ENCODE measurements at regions not wholly inside any gene's neighbourhood (a gene's known extent, or its start where the extent isn't known, plus 50 kb on each side); places are given as distances from the start of the nearest gene placed in this dataset.

DNA sequence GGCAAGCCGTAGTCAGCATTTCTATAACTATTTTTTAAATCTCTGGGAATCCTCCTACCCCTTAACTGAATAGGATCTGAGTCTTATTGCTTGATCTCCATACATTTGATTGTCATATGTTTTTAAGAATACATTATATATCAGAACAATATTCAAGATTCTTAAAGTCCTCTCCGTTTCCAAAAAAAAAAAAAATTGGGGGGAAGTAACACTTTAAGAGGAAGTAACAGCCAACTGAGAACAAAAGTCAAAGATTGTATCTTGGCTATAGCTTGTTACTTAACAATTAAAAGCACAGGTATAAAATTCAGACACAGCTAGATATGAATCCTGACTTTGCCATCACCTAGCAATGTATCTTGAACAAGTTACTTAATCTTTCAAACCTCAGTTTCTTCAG is 169.9 kb upstream of the ADO start:
- no peak for DNase-seq

DNA sequence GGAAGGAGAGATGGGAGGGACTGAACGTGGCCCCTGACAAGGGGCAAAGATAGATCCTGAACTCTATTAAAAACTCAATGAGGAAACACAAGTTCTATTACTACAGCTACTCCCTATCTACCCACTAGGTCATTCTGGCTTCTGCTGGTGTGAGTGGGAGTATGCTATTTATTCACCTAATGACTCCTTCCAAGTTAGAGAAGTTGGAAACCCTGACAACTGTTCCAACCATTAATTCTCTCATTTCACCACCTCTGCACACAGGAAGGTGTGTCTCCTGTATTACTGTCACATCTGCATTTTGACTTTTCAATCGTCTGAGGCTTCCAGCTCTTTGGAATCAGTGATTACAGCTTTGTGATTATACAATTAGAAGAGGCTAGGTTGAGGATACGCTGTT is 169.4 kb upstream of the ADO start:
- DNase-seq = no peak

DNA sequence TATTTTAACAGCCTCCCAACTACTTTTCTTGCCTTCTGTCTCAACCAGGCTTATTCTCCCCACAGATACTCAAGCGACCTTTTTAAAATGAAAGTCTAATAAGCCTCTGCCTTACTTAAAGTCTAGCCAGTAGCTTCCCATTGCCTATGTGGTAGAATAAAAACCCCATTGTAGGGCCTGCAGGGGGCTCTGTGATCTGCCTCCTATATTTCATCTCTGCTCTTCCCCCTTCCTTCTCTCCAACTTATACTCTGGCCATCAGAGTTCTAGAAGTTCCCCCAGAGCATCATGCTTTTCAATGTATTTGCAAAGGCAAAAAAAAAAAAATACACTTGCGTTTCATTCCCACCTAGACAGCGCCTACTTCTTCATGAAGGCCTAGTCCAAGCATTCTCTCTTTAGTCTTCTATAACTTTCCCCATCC is 167.7 kb upstream of the ADO start:
- DNase-seq = no peak

DNA sequence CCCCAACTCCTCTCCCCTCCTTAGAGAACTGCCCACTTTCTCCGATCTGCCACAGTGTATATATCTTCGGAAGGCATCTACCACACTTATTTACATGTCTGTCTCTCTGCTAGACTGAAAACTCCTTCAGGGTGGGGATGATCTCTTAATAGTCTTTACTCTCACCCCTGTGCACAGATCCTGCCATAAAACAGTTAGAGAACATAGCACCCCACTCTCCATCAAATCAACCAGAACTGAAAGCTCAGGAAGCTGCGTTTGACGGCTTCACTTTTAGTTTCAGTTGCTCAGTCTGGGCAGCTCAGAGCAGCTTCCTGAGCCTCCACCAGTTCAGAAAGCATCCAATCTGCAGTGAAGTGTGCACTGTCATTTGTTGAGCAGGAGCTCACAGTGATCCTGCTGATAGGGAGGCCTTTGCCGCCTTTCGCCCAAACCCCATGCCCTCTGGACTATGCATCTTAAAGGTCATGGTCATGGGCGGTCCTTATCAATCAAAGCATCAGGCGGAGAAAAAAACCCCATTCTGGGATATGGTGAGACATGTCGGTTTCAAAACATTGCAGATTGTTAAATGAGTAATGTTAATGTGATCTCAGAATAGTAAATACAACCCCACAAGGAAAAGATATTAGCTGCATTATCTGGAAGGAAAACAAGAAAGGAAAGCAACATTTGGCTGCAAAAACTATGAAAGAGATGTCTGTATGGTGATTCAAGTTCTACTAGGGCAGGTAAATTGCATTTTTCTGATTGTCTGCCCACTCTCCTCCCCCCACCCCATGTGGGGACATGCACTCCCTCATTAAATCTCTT is 167.1 kb upstream of the ADO start:
- no peak for DNase-seq

DNA sequence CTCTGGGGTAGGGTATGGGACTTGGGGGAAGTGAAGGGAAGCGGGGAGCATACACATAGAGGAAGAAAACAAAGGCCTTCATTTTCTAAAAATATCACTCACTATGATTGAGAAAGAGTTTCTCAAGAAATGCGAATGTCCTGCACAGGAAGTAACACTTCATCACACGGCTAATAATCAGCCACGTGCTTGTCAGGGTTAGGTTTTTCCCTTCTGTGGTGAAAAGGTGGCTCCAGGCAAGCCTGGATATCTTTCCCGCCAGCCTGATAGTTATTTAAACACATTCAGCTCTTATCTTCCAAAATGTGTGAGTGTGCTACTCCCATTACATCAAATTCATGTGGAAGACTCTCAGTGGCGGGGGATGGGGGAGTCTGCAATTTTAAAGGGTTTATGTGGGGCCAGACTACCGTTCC is 166.4 kb upstream of the ADO start:
- DNase-seq = no peak

DNA sequence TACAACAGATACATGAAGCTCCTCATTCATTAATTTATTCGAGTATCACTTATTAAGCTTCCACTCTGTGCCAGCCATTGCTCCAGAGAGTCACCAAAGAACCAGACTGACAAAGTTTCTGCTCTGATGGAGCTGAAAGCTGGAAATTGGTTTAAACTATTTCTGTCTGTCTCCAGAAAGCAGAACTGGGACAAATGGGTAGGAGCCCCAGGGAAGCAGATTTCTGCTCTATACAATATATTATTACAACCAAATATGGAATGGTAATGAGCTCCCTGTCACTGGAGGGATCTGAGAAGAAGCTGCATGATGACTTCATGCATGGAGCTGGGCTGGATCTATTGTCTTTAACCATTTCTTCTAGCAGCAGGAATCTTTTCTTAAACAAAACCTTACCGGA is 165.4 kb upstream of the ADO start:
- no peak for DNase-seq

DNA sequence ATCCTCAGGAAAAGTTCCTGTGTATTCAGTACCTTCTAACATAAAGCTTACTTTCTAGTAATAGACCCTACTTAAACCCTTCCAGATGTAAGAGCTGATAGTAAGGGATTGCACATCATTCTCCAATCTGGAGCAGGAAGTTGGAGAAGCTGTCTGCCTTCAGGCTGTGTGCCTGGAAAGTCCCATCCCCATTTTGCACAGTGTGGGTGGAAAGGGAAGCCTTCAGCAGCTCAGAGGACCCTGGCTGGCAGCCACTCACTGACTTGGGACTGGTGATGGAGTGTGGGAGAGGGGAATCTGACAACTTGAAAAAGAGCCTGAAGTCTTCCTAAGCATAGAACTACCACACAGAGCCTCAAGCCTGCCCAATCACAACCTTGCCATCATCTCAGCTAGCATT is 164.1 kb upstream of the ADO start:
- no peak for DNase-seq

DNA sequence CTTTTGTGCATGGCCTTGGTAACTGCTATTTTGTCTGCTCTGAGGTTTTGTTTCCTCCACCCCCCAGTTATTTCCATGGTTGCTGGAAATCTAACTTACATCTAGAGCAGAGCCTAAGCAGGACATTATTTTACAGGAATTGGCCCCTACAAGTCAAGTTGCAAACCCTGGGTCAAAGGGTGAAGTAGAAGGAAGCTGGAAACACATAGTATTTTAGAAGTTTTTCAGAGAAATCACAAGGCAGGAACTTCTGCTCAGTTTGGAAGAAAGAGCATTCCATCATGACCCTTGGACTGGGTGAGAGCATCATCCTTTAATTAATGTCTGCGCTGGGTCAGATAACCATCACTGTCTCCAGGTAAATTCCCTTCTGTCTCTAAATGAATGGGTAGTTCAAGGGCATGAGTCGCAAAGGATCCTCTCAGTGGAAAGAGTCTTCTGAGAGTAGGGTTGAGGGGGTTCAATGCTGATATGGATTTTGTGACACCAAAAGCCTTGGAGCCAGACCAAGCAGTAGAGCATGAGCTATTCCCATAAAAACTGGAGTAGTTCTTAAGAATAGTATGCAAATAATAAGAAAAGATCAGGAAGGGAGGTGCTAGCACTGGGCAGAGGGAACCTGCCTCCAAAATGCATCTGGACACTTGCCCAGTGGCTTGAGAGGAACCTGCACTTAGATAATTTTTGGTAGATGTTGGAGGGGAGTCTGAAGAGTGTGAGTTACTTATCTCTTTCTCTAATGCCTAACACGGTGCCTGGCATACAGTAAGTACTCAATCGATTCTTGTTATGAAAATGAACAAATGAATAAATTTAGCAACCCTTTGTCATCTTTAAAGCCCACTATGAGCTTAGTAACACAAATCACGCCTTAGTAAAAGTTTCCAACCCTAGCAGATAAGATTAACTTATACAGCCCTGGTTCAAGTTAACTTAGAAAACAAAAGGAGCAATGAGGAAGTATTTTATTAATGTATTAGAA is 160.6 kb upstream of the ADO start:
- no peak for DNase-seq

DNA sequence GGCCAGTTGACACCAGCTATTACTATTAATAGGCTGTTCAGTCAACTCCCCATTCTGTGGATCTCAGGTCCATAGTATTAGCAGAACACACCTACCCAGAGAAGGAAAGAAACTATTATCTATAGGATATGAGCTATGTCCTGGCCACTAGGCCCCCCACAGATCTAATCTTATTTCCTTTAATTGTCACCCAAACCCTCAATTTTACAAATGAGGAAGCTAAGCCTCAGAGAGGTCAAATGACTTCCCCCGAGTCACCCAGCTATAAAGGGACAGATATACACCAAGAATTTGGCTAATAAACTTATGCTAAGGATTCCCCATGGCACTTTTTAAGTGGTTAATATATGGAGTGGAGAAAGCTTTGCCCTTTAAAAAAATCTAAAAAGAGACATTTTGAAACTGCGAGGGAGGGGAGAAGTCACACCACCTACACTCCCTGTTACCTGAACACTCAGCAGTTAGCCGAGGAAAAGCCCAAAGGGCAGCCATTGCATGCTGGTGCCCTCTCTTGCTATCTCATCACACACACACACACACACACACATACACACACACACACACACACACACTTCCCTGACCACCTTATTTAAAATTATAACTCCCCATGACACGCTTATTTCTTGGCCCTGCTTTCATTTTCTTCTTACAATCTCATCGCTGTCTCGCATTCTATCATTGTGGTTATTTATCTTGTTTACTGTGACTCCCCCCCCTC is 157.0 kb upstream of the ADO start:
- no peak for DNase-seq

DNA sequence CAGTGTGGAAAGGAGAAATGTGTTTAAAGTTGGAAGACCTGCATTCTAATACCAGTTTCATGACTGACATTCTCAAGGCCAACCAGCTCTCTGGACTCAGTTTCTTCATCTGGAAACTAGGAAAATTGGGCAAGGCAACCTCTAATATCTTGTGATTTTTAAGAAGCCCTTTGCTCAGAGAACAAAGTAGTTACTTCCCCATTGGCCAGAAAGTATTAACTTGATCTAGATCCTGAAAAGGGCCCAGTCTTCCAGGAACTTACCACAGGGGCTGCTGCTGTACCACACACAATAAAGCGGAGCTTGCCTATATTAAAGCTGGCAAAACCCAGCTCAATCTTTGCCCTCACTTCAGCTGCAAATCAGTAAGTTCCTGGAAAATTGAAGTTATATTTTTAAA is 155.6 kb upstream of the ADO start:
- no peak for DNase-seq

DNA sequence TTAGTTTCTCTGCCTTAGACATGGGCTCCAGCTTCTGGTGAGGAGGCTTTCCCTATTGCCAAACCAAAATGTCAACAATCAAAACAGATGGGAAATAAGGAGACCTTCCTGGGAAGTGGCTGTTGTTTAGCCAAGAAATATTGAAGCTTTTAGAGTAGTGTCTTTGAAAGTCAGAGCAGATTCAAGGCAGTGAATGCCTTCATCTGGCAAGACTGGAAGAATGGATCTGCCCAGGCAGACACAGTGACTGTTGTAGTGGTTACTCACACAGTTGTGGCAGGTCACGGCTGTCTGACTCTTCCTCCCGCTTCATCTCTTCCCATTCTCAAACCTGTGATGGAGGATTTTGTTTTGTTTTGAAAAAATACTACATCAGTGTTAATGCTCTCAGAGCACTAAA is 154.1 kb upstream of the ADO start:
- DNase-seq = no peak

DNA sequence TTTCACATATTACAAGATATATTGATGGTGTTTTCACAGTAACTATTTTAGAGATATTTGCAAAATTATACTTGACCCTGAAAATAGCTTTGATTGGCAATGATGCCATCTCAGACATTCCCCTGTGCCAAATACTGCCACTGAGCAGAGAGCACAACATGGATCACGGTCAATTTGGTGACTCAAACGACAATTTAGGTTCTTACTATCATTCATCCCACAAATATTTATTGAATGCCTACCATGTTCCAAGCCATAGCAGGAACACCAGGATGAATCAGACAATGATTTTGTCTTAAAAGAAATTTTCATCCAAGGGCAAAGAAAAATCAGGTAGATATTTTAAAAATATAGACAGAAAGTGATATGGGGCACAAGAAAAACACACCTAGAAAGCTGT is 153.2 kb upstream of the ADO start:
- DNase-seq = no peak

DNA sequence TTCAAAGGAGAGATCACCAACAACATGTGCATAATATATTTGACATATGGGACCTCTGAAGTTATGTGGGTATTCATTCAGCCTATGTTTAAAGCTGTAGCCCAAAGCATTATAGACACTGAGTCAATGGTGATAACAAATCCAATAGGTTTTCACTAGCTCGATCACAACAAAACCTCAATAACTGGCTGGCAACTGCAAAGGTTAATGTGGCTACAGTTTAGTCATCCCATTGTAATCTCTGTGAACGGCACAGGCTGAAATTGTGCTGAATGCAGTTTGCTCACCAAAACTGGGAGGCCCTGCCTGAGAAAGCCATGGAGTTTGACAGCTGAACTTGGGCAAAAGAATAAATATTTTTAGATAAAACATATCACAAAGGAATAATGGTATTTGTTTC is 152.4 kb upstream of the ADO start:
- no peak for DNase-seq

DNA sequence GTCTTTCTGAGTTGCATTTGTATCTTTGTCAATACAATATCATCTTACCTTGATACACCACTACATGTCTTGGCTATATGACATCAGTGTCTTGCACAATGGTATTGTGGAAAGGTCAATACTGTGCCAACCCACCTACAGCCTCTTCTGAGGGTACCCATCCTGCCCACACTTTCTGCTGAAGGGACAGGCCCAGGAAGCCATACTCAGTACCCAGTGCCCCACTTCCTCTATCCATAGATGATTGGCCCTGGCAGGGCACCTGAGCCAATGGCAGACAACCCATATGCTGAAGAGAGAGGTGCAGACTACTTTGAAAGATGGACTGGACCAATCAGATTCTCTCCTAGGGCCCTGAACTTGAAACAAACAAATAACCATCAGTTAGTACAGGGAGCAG is 152.0 kb upstream of the ADO start:
- no peak for DNase-seq

DNA sequence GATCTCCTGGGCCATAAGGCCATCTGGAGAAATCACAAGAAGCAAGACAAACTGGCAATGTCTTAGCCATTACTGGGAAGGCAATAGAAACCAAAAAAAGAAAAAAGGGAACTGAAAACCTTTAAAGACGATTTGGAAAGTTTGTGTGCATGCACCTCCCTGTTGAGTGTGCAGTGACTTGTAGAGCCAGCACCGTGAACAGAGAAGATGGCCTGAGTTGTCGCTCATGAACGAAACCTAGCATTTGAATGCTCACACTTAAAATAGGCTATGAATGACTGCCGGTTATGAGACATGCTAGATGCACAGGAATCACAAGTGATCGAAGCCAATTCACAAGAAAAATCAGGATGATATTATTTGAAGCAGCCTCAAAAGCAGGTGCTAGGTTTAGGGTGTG is 151.3 kb upstream of the ADO start:
- DNase-seq = no peak

DNA sequence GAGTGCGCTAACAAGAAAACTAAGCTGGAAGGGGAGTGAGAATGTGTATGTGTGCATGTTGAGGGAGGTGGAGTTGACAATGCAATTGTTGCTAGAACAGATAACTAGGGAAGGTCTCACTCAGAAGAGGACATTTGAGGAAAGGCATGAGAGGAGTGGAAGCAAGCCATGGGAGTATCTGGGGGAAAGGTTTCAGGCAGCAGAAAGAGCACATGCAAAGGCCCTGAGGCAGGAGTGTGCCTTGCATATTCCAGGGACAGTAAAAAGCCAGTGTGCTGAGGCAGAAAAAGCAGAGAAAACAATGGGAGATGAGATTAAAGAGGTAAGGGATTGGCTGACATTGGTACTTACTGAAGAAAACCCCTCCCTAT is 149.6 kb upstream of the ADO start:
- no peak for DNase-seq

DNA sequence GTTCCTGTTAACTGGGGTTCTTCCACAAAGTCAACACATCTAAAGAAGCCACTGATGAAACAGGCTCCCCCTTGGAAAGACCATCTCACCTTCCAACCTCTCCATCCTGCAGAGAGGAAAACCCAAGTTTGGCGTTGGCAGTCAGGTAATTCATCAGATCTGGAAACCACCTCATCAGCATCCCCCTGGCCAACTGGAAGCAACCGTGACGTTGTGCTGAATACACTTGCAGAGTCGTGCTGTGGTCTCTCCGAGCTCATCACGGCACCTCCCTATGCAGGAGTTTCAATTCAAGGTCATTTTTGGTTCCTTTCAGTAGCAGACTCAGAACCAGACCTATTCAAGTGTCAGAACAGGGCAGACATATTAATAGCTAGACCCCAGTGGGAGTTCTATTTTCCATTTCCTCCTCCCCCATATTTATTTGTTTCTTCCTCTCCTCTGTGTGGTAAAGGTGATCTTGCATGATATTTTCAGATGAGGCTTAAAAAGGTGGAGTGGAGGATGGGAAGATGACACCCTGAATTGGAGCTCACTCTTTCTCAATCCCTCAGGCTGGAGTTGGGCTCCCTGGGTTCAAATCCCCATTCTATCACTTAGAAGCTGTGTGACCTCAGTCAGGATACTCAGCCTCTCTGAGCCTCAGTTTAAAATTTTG is 149.1 kb upstream of the ADO start:
- DNase-seq = no peak

DNA sequence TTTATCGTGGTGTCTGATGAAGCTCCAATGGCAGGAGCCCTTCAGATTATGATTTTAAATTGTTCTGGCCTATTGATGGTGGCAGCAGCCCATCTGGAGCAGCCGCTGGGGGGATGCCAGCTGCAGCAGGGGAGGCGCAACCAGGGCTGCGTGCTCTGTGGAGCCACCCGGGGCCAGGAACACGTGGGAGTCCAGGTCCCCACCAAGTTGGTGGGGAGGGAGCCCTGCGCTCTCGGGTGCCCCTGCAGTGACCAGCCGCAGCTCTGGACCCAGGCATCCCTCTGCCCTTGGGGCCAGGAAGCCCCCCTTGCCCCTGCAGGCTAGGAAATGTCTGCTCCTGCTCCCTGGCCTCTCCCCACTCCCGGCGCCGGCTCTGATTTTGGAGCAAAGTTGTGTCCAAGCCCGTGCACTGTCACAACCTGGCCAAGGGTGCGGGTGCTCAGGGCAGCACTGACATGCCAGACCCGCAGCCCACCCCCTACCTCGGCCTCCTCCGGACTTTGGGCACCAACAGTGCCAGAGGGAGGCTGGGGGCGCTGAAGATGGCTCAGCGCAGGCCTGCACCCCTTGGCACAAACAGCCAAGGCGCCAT is 147.2 kb upstream of the ADO start:
- DNase-seq = no peak

DNA sequence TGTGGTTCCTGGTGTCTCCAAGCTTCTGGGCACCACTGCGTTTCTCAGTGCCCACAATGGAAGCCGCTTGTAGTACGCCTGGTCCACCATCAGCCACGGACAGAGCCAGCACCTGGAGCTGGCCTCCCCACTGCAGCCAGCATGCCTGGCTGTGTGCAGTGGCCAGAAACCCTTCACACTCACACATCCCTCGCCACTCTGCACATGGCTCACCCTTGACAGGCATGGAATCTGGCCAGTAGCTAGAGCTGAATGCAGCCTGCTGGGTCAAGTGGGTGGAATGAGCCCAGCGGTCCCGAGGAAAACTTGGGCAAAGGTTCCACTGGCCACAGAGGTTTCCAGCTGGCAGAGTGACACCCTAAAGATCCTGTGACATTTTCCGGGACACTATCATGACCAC is 146.0 kb upstream of the ADO start:
- DNase-seq = no peak

DNA sequence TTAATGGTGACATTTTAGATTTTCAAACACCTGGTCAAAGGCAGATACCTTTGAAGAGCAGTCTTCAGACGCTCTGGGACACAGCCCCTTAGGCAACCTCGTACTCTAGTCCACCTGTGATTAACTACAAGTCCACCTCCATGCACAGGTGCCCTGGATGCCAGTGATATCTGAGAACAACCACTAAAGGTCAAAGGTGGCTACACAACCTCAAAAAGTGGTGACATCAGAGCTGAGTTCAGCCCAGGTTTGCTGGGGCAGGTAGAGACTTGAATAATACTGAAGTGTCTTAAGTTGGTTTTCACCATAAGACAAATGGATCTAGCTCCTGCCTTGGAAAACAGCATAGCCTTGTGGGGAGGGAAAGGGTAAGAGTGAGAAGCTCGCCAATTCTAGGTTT is 143.4 kb upstream of the ADO start:
- DNase-seq = no peak

DNA sequence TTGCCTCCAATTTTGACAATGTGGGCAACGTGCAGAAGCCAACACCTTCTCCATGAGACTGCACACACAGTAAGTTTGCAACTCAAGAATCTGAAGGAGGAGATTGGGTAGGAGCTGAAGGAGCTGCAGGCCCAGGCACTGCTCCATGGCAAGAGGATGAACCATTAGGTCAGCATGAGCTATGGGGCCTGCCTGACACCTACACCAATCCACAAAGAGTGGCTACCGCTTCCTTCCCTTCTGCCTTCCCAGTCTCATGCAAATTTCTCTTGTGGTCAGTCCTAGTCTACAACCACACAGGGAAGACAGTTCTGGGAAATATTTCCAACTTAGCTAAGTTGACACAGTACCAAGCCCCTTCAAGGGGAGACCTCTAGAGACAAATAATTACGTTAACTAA is 142.0 kb upstream of the ADO start:
- no peak for DNase-seq

DNA sequence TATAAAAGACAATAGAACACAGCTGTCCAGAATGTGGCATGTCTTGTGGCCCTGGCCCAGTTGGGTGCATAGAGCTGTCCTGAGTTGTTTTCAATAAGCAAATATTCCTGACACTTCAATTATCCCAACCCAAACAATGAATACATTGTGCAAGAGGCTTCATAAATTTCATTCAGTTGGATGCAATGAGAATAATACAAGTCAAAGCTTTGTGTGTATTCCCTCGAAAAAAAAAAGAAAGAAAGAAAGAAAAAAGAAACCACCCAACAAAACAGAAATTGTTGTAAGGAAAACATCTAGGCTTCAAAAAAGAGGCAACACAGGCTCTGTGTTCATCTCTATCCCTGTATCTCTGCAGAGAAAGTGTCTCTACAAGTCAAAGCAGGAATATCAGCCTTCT is 138.7 kb upstream of the ADO start:
- no peak for DNase-seq

DNA sequence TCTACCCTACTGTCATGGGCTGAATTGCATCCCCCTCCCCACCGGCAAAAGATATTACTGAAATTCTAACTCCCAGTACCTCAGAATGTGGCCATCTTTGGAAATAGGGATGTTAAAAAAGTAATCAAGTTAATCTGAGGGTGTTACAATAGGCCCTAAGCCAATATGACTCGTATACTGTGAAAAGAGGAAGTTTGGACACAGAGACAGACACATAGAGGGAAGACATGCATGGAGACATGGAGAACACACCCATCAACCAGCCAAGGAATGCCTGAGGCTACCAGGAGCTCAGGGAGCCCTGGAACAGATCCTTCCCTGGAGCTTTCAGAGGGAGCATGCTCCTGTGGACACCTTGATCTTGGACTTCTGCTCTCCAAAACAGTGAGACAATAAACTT is 138.2 kb upstream of the ADO start:
- no peak for DNase-seq
